K562 (cell line): ENCODE measurements at regions not wholly inside any gene's neighbourhood (a gene's known extent, or its start where the extent isn't known, plus 50 kb on each side); places are given as distances from the start of the nearest gene placed in this dataset.

Experiments
- HDGF ChIP-seq: fragments of 450-650 bp; IDR thresholded peaks from 2 replicates; pipeline ENCODE4 v1.6.1; 2016
- MEF2A ChIP-seq: IDR thresholded peaks from 2 replicates; pipeline ENCODE4 v1.6.1; 2011; ENCODE audit warnings: low read depth, mild to moderate bottlenecking, low read length, moderate library complexity; ENCODE audit not compliant: control insufficient read depth
- NCOA6 ChIP-seq: fragments of 450-650 bp; IDR thresholded peaks from 2 replicates; pipeline ENCODE4 v1.6.1; 2017; ENCODE audit warnings: mild to moderate bottlenecking
- NEUROD1 ChIP-seq: fragments of 150-350 bp; IDR thresholded peaks from 2 replicates; pipeline ENCODE4 v1.6.1; 2014; ENCODE audit warnings: borderline replicate concordance, low read length, low read depth; ENCODE audit not compliant: partially characterized antibody
- NRF1 ChIP-seq, 2 experiments: fragments of 450-650 bp; IDR thresholded peaks in 1 of 2; conservative IDR thresholded peaks in 1 of 2; 2 replicates each; pipeline ENCODE4 v1.6.1; 2014; ENCODE audit warnings: mild to moderate bottlenecking in 2 of 2
- POLR2G ChIP-seq: fragments of 200-400 bp; formaldehyde crosslinking; IDR thresholded peaks from 2 replicates; pipeline ENCODE4 v1.6.1; 2017; ENCODE audit warnings: low read depth, mild to moderate bottlenecking, antibody characterized with exemption, low read length, moderate library complexity
- STAT5B ChIP-seq: fragments of 250-450 bp; sonication (Bioruptor Pico); IDR thresholded peaks from 2 replicates; pipeline ENCODE4 v1.8.0; 2021; ENCODE audit warnings: mild to moderate bottlenecking, inconsistent platforms
- TFAM ChIP-seq: fragments of 250-450 bp; sonication (Bioruptor Pico); conservative IDR thresholded peaks from 2 replicates; pipeline ENCODE4 v1.5.0; 2021; ENCODE audit warnings: mild to moderate bottlenecking, moderate library complexity
- THRAP3 ChIP-seq: fragments of 450-650 bp; IDR thresholded peaks from 2 replicates; pipeline ENCODE4 v1.6.1; 2016; ENCODE audit warnings: mild to moderate bottlenecking, inconsistent platforms, borderline replicate concordance
- ZC3H8 ChIP-seq: fragments of 450-650 bp; IDR thresholded peaks from 2 replicates; pipeline ENCODE4 v1.6.1; 2017
- ZFP1 ChIP-seq: fragments of 450-650 bp; formaldehyde crosslinking; IDR thresholded peaks from 2 replicates; pipeline ENCODE4 v1.4.0; 2020; ENCODE audit warnings: mild to moderate bottlenecking, mixed read lengths
- ZNF217 ChIP-seq: sonication (generic); formaldehyde crosslinking; IDR thresholded peaks from 2 replicates; pipeline ENCODE4 v1.8.0; 2022; ENCODE audit warnings: mild to moderate bottlenecking, missing genetic modification reagents
- ZNF589 ChIP-seq: fragments of 200-800 bp; sonication (Bioruptor generic); IDR thresholded peaks from 2 replicates; pipeline ENCODE4 v1.6.1; 2016; ENCODE audit warnings: low read depth, missing genetic modification characterization, missing compliant biosample characterization
- TF ChIP-seq, protein P1 (sequence below): fragments of 250-450 bp; sonication (Bioruptor Pico); IDR thresholded peaks from 2 replicates; pipeline ENCODE4 v1.5.0; 2021
- TF ChIP-seq, protein P2 (sequence below): fragments of 250-450 bp; sonication (Bioruptor Pico); IDR thresholded peaks from 2 replicates; pipeline ENCODE4 v1.9.0; 2021; ENCODE audit warnings: mild to moderate bottlenecking
- TF ChIP-seq, protein P3 (sequence below): fragments of 250-450 bp; sonication (Bioruptor Pico); IDR thresholded peaks from 2 replicates; pipeline ENCODE4 v1.5.1; 2021; ENCODE audit warnings: mild to moderate bottlenecking
- TF ChIP-seq, protein P4 (sequence below): IDR thresholded peaks from 2 replicates; pipeline ENCODE4 v1.6.1; 2012; ENCODE audit warnings: low read depth, low read length, improper control_type of control experiment, borderline replicate concordance
- TF ChIP-seq, protein P5 (sequence below): fragments of 450-650 bp; IDR thresholded peaks from 2 replicates; pipeline ENCODE4 v1.6.1; 2017; ENCODE audit warnings: antibody characterized with exemption, mild to moderate bottlenecking
- TF ChIP-seq, protein P6 (sequence below): fragments of 450-650 bp; formaldehyde crosslinking; IDR thresholded peaks from 2 replicates; pipeline ENCODE4 v1.4.0; 2022; ENCODE audit warnings: missing genetic modification characterization

DNA sequence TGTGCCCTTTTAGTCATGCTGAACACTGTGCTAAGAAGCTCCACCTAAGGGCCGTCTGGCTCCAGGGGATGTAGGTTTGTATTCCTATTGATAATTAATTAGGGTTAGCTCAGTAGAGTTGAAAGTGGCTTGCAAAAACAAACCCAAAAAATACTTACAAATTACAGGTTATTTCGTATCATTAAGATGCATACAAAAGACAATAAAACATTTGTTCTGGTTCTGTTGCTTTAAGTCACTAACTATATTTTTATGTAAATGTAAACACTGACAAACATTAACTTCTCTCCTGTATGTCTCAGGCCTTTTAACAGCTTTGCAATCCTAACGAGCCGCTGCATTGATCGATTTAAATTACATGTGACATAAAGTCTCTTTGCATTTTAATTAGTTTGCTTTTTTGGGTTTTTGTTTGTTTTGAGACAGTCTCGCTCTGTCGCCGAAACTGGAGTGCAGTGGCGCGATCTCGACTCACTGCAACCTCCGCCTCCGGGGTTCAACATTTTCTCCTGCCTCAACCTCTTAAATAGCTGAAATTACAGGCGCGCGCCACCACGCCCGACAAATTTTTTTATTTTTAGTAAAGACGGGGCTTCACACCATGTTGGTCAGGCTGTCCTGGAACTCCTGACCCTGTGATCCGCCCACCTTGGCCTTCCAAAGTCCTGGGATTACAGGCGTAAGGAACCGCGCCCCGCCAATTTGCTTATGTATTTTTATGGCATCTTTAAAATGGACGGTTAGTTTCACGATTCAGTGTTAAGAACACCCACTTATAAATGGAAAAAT is 110.9 kb downstream of the HFE start (continued):
- no peak for TF ChIP-seq MEF2A
- no peak for TF ChIP-seq NRF1 (conservative IDR thresholded peaks at IDR 0.05 in 1 of 2, IDR thresholded peaks at IDR 0.05 in 1 of 2)
- TF ChIP-seq, protein P1, sequence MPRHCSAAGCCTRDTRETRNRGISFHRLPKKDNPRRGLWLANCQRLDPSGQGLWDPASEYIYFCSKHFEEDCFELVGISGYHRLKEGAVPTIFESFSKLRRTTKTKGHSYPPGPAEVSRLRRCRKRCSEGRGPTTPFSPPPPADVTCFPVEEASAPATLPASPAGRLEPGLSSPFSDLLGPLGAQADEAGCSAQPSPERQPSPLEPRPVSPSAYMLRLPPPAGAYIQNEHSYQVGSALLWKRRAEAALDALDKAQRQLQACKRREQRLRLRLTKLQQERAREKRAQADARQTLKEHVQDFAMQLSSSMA (CRISPR knock-in tag), result no peak
- TF ChIP-seq, protein P2, sequence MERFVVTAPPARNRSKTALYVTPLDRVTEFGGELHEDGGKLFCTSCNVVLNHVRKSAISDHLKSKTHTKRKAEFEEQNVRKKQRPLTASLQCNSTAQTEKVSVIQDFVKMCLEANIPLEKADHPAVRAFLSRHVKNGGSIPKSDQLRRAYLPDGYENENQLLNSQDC (CRISPR knock-in tag), result peak; percentile 75; the same call in 1 of the 2 replicates
- TF ChIP-seq, protein P3, sequence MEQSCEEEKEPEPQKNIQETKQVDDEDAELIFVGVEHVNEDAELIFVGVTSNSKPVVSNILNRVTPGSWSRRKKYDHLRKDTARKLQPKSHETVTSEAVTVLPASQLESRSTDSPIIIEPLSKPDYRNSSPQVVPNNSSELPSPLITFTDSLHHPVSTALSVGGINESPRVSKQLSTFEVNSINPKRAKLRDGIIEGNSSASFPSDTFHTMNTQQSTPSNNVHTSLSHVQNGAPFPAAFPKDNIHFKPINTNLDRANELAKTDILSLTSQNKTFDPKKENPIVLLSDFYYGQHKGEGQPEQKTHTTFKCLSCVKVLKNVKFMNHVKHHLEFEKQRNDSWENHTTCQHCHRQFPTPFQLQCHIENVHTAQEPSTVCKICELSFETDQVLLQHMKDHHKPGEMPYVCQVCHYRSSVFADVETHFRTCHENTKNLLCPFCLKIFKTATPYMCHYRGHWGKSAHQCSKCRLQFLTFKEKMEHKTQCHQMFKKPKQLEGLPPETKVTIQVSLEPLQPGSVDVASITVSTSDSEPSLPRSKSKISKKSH (CRISPR knock-in tag), result no peak
- no peak for TF ChIP-seq TFAM
- peak; percentile 76; the same call in 1 of the 2 replicates for TF ChIP-seq THRAP3
- TF ChIP-seq ZNF217 (CRISPR knock-in tag), result no peak
- TF ChIP-seq POLR2G, result no peak; the same call in 1 of the 2 replicates
- TF ChIP-seq, protein P4, sequence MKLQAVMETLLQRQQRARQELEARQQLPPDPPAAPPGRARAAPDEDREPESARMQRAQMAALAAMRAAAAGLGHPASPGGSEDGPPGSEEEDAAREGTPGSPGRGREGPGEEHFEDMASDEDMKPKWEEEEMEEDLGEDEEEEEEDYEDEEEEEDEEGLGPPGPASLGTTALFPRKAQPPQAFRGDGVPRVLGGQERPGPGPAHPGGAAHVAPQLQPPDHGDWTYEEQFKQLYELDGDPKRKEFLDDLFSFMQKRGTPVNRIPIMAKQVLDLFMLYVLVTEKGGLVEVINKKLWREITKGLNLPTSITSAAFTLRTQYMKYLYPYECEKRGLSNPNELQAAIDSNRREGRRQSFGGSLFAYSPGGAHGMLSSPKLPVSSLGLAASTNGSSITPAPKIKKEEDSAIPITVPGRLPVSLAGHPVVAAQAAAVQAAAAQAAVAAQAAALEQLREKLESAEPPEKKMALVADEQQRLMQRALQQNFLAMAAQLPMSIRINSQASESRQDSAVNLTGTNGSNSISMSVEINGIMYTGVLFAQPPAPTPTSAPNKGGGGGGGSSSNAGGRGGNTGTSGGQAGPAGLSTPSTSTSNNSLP, result peak; percentile 53; the same call in 1 of the 2 replicates
- TF ChIP-seq, protein P5, sequence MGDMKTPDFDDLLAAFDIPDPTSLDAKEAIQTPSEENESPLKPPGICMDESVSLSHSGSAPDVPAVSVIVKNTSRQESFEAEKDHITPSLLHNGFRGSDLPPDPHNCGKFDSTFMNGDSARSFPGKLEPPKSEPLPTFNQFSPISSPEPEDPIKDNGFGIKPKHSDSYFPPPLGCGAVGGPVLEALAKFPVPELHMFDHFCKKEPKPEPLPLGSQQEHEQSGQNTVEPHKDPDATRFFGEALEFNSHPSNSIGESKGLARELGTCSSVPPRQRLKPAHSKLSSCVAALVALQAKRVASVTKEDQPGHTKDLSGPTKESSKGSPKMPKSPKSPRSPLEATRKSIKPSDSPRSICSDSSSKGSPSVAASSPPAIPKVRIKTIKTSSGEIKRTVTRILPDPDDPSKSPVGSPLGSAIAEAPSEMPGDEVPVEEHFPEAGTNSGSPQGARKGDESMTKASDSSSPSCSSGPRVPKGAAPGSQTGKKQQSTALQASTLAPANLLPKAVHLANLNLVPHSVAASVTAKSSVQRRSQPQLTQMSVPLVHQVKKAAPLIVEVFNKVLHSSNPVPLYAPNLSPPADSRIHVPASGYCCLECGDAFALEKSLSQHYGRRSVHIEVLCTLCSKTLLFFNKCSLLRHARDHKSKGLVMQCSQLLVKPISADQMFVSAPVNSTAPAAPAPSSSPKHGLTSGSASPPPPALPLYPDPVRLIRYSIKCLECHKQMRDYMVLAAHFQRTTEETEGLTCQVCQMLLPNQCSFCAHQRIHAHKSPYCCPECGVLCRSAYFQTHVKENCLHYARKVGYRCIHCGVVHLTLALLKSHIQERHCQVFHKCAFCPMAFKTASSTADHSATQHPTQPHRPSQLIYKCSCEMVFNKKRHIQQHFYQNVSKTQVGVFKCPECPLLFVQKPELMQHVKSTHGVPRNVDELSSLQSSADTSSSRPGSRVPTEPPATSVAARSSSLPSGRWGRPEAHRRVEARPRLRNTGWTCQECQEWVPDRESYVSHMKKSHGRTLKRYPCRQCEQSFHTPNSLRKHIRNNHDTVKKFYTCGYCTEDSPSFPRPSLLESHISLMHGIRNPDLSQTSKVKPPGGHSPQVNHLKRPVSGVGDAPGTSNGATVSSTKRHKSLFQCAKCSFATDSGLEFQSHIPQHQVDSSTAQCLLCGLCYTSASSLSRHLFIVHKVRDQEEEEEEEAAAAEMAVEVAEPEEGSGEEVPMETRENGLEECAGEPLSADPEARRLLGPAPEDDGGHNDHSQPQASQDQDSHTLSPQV, result no peak
- TF ChIP-seq, protein P6, sequence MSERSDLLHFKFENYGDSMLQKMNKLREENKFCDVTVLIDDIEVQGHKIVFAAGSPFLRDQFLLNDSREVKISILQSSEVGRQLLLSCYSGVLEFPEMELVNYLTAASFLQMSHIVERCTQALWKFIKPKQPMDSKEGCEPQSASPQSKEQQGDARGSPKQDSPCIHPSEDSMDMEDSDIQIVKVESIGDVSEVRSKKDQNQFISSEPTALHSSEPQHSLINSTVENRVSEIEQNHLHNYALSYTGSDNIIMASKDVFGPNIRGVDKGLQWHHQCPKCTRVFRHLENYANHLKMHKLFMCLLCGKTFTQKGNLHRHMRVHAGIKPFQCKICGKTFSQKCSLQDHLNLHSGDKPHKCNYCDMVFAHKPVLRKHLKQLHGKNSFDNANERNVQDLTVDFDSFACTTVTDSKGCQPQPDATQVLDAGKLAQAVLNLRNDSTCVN, result no peak
- TF ChIP-seq ZNF589, result no peak
- no peak for TF ChIP-seq ZFP1 (CRISPR knock-in tag)
- no peak for TF ChIP-seq HDGF
- TF ChIP-seq NEUROD1, result no peak
- no peak for TF ChIP-seq STAT5B
- TF ChIP-seq NCOA6, result no peak
- no peak for TF ChIP-seq ZC3H8
